ENCODE measurements at regions not wholly inside any gene's neighbourhood (a gene's known extent, or its start where the extent isn't known, plus 50 kb on each side); places are given as distances from the start of the nearest gene placed in this dataset.

DNA sequence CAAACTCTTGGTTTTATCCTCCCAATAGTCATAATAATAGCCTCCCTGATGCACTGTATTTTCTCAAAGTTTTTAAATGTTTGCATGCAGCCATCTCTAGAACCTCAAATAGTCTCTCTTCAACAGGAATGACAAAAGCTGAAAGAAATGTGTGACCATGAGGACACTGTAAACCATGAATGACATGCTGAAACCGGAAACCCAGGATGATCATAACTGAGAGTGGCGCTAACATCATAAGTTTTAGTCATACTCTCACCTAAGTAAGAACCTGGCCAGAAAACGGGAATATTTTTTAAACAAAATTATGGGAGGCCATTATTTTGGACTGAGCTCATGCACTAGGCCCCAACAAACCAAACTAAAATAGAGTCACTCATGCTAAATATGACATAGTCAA is 278.4 kb upstream of the STXBP5 start:
- ChIA-PET CTCF (no interaction called here), POLR2A (ENCODE audit: unreplicated experiment) (no interaction called here)
- Histone ChIP-seq H3K9me3 (ENCODE audit: low read length) (no peaks in the 10 kb centered on the region), H3F3A (ENCODE audit: low read length, unreplicated experiment) (no peaks in the 10 kb centered on the region), H3K79me2 (ENCODE audit: low read length) (no peaks in the 10 kb centered on the region), H3K9me2 (replicated peaks; ENCODE audit: low read length) (no peaks in the 10 kb centered on the region), H3K27me3 (ENCODE audit: low read length) (no peaks in the 10 kb centered on the region), H3K36me3 (ENCODE audit: low read depth, low read length) (no peaks in the 10 kb centered on the region), H3K27ac (ENCODE audit: low read length) (no peak overlapping the region), H4K20me1 (ENCODE audit: low read length) (no peaks in the 10 kb centered on the region), H3K4me2 (ENCODE audit: low read length) (no peak overlapping the region), H3K4me1 (ENCODE audit: insufficient read depth, low read length) (no peaks in the 10 kb centered on the region), H2AFZ (ENCODE audit: low read length) (no peak overlapping the region), H3K4me3 (ENCODE audit: low read length) (no peak overlapping the region), H3K9ac (ENCODE audit: low read length) (no peak overlapping the region)
- no peak for ATAC-seq
- no peak for TF ChIP-seq EZH2phosphoT487 (IDR thresholded peaks at IDR 0.05; ENCODE audit: borderline replicate concordance, low read length)
- TF ChIP-seq, protein P1, sequence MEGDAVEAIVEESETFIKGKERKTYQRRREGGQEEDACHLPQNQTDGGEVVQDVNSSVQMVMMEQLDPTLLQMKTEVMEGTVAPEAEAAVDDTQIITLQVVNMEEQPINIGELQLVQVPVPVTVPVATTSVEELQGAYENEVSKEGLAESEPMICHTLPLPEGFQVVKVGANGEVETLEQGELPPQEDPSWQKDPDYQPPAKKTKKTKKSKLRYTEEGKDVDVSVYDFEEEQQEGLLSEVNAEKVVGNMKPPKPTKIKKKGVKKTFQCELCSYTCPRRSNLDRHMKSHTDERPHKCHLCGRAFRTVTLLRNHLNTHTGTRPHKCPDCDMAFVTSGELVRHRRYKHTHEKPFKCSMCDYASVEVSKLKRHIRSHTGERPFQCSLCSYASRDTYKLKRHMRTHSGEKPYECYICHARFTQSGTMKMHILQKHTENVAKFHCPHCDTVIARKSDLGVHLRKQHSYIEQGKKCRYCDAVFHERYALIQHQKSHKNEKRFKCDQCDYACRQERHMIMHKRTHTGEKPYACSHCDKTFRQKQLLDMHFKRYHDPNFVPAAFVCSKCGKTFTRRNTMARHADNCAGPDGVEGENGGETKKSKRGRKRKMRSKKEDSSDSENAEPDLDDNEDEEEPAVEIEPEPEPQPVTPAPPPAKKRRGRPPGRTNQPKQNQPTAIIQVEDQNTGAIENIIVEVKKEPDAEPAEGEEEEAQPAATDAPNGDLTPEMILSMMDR (conservative IDR thresholded peaks at IDR 0.05; ENCODE audit: low read depth, low read length), result no peak
- TF ChIP-seq EZH2 (IDR thresholded peaks at IDR 0.05; ENCODE audit: low read length, unreplicated experiment), result no peak
- DNase-seq, result no peak
- no TSS peak for BruUV-seq (replicated peaks)
- intact Hi-C loops (cut with micrococcal nuclease), result no loop called here

DNA sequence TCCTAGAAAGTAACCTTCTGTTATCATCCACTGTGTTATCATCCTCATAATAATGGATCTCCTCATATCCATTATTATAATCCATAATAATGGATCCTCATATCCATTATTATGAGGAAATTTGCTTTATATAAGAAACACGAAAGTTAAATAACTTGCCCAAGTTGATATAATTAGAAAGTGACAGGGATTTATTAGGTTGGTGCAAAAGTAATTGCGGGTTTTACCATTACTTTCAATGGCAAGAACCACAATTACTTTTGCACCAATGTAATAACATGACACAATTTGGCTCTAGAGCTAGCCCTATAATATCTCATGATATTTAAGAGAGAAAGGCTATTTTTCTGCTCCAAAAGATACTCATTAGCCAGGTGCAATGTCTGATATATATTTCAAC is 275.7 kb upstream of the STXBP5 start:
- intact Hi-C loops (cut with micrococcal nuclease), result no loop called here
- Histone ChIP-seq H3K27ac (ENCODE audit: low read length) (no peak overlapping the region), H3K27me3 (ENCODE audit: low read length) (no peaks in the 10 kb centered on the region), H3F3A (ENCODE audit: low read length, unreplicated experiment) (no peaks in the 10 kb centered on the region), H2AFZ (ENCODE audit: low read length) (no peak overlapping the region), H3K4me1 (ENCODE audit: insufficient read depth, low read length) (no peaks in the 10 kb centered on the region), H4K20me1 (ENCODE audit: low read length) (no peaks in the 10 kb centered on the region), H3K9me3 (ENCODE audit: low read length) (no peaks in the 10 kb centered on the region), H3K36me3 (ENCODE audit: low read depth, low read length) (no peaks in the 10 kb centered on the region), H3K4me3 (ENCODE audit: low read length) (no peak overlapping the region), H3K9ac (ENCODE audit: low read length) (no peak overlapping the region), H3K4me2 (ENCODE audit: low read length) (no peak overlapping the region), H3K9me2 (replicated peaks; ENCODE audit: low read length) (no peaks in the 10 kb centered on the region), H3K79me2 (ENCODE audit: low read length) (no peaks in the 10 kb centered on the region)
- ATAC-seq, result no peak
- CTCF ChIA-PET, result no interaction called here
- POLR2A ChIA-PET (ENCODE audit: unreplicated experiment), result no interaction called here
- TF ChIP-seq, protein P1 (conservative IDR thresholded peaks at IDR 0.05; ENCODE audit: low read depth, low read length), result no peak
- TF ChIP-seq EZH2phosphoT487 (IDR thresholded peaks at IDR 0.05; ENCODE audit: borderline replicate concordance, low read length) (no peak), EZH2 (IDR thresholded peaks at IDR 0.05; ENCODE audit: low read length, unreplicated experiment) (no peak)
- no TSS peak for BruUV-seq (replicated peaks)
- DNase-seq, result no peak

DNA sequence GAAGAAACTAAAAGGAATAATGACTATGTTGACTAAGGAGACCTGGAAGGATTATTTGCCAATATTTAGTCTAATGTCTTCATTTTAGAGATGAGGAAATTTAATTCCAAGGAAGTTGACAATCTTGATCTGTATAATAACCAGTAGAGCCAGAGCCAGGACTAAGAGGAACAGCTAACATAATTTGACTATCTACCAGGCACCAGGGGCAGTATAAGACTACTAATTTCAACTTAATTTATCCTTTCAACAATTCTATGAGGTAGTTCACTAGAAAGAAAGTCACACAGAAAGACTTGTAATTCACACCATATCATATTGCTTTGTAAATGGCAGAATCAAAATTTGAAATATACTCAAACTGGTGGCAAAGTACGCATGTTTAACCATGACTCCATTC is 273.0 kb upstream of the STXBP5 start:
- no peaks in the 10 kb centered on the region for H3K36me3 ChIP-seq (ENCODE audit: low read depth, low read length)
- no peaks in the 10 kb centered on the region for H3K4me1 ChIP-seq (ENCODE audit: insufficient read depth, low read length)
- H3K27ac ChIP-seq (ENCODE audit: low read length), result no peak overlapping the region
- H3K4me3 ChIP-seq (ENCODE audit: low read length), result no peak overlapping the region
- H2AFZ ChIP-seq (ENCODE audit: low read length), result no peak overlapping the region
- H3K27me3 ChIP-seq (ENCODE audit: low read length), result no peaks in the 10 kb centered on the region
- ChIA-PET POLR2A (ENCODE audit: unreplicated experiment) (no interaction called here), CTCF (interaction anchor here (0.5 kb wide), 1 partner anchor 60 kb away, joined by 7 read pairs; no protein-coding TSS in a partner anchor)
- ATAC-seq, result no peak
- H3K4me2 ChIP-seq (ENCODE audit: low read length), result no peak overlapping the region
- H4K20me1 ChIP-seq (ENCODE audit: low read length), result no peaks in the 10 kb centered on the region
- no peaks in the 10 kb centered on the region for H3K9me2 ChIP-seq (replicated peaks; ENCODE audit: low read length)
- no peak overlapping the region for H3K9ac ChIP-seq (ENCODE audit: low read length)
- DNase-seq, result no peak
- intact Hi-C loops (cut with micrococcal nuclease), result no loop called here
- H3F3A ChIP-seq (ENCODE audit: low read length, unreplicated experiment), result no peaks in the 10 kb centered on the region
- TF ChIP-seq EZH2 (IDR thresholded peaks at IDR 0.05; ENCODE audit: low read length, unreplicated experiment) (no peak), EZH2phosphoT487 (IDR thresholded peaks at IDR 0.05; ENCODE audit: borderline replicate concordance, low read length) (no peak)
- TF ChIP-seq, protein P1 (conservative IDR thresholded peaks at IDR 0.05; ENCODE audit: low read depth, low read length), result 0 out of 2 replicates have a peak, but pooled peaks have one; percentile 19
- no TSS peak for BruUV-seq (replicated peaks)
- no peaks in the 10 kb centered on the region for H3K9me3 ChIP-seq (ENCODE audit: low read length)
- H3K79me2 ChIP-seq (ENCODE audit: low read length), result no peaks in the 10 kb centered on the region

All from PC-3 (cell line).